ENCODE measurements at regions not wholly inside any gene's neighbourhood (a gene's known extent, or its start where the extent isn't known, plus 50 kb on each side); places are given as distances from the start of the nearest gene placed in this dataset.

DNA sequence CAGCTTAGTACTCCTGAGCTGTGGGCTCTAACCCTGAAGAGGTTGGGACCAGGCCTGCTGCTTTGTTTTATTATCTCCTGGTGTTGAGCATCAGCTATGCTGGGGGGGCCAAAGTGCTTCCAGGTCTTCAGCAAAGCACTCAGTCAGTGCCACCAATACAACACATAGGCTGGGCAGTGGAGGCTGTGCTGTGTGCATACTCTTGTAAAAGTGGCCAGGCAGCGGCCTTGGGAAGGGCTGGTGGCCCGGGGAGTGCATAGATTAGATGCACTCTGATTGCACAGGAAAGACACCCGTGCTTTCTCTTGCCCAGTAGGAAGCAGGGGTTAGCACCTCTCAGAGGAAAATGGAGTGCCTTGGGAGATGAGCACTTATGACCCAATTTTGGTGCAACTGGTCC lies 534.0 kb downstream of the ARAP2 start:
- FAIRE-seq = no peak

DNA sequence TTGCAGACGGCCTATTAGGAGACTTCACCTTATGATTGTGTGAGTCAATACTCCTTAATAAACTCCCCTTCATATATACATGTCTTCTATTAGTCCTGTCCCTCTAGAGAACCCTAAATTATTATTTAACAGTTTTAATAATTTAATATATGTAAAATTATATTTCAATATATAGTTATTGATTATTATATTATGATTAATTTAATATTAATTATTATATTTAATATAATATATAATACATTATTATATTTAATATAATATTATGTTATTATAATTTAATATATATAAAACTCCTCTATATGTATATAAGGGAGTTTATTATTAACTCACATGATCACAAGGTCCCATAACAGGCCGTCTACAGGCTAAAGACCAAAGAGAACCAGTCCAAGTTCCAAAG lies 533.2 kb downstream of the ARAP2 start:
- FAIRE-seq = peak; percentile 39

DNA sequence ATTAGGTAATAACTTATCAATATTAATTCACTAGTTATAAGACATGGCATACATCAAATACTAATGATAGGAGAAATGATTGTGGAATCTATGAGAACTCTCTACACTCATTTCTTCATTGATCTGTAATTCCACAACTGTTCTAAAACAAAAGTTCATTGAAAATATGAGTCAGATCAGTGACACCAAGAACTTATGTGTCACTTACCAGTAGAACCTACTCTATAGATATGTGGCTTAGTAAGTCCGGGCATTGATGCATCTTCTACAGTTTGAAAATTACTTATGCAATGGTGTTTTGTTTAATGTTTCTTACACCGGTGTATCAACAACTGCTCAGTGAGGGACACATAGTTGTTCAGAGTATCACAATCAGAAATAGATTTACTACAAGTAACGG lies 520.3 kb downstream of the ARAP2 start:
- no peak for FAIRE-seq

DNA sequence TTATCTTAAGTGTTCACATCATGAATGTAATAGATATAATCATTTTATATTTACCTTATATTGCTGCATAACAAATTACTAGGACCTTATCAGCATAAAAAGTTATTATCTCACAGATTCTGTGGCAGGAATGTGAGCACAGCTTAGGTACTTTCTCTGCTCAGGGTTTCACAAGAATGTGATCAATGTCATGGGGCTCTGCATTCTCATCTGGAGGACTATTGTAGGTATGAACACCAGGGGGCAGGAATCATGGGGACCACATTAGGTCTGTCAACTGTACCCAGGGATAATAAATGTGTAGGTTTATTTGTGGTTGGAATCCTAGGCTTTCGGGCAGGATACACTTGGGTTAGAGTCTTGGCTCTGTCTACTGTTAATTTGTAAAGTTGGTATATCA lies 519.2 kb downstream of the ARAP2 start:
- FAIRE-seq = no peak

DNA sequence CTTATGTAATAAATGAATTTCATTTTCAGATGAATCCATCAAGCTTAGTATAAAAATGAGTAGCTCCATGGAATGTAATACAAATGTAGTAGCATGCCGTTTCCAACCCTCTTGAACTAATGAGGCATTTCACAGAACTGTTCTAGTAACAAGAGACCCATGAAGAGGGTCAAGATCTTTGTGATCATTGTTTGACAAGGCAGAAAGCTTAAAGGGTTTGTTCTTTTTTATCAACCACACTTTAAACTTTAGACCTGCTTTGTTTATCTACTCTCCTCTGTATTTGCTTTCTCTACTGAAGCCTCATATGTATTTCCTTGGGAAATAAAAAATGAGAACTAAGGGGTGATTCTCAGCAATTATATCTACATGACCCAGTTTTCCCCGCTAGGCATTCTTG lies 513.9 kb downstream of the ARAP2 start:
- no peak for FAIRE-seq

DNA sequence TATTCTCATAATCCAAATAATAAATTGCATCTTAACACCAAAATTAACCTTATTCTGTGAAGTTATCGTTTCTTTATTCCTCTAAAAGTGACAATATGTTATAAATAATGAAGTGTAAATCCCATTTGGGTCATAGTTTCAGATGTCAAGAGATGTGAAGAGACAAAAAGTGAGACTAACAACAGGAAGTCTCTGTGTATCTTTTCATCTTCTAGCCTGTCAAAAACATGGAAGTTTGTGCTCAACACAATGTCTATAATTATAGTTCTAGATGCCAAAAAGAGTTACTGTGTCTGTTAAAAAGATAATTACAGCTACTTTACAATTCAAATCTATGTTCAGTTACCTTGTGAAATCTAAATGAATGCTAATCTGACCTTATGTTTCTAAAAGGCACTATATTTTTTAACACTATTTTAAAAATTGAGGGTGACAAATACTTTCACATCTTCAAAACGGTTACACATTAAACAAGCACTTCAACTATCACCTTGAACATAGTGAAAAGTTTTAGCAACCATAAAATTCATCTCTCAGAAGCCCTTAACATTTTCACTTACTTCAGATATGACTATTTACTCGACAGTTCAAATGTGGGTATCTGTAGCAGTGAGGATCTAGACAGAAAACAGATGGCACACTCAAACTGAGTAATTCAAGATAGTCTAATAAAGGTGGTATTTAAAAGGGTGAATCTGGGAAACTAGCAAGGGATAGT lies 509.8 kb downstream of the ARAP2 start:
- FAIRE-seq = no peak

DNA sequence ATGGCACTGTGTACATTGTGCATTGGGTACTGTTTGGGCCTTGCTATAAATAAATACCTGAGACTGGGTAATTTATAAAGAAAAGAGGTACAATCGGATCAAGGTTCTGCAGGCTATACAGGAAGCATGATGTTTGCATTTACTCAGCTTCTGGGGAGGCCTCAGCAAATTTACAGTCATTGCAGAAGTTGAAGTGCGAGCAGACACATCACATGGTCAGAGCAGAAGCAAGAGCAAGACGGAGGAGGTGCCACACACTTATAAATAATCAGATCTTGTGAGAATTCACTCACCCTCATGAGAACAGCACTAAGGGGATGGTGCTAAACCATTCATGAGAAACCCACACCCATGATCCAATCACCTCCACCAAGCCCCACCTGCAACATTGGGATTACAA lies 505.0 kb downstream of the ARAP2 start:
- FAIRE-seq = no peak

DNA sequence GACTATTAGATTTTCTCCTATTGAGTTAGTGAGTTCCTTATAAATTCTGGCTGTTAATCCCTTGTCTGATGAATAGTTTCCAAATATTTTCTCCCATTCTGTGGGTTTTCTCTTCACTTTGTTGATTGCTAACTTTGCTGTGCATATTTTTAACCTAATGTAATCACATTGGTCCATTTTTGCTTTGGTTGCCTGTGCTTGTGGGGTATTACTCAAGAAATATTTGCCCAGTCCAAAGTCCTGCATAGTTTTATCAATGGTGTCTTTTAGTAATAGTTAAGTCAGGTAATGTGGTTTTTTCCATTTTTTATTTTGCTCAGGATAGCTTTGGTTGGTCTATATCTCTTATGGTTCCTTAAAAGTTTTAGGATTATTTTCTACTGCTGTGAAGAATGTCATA lies 490.3 kb downstream of the ARAP2 start:
- FAIRE-seq = no peak

DNA sequence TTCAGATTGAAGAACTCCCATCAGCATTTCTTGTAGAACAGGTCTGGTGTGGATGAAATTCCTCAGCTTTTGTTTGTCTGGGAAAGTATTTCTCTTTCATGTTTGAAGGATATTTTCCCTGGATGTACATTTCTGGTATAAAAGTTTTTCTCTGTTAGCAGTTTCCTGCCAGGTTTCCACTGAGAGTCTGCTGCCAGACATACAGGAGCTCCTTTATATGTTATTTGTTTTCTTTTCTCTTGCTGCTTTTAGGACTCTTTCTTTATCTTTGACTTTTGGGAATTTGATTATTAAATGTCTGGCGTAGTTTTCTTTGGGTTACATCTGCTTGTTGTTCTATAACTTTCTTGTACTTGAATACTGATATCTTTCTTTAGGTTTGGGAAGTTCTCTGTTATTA lies 486.5 kb downstream of the ARAP2 start:
- FAIRE-seq = no peak

DNA sequence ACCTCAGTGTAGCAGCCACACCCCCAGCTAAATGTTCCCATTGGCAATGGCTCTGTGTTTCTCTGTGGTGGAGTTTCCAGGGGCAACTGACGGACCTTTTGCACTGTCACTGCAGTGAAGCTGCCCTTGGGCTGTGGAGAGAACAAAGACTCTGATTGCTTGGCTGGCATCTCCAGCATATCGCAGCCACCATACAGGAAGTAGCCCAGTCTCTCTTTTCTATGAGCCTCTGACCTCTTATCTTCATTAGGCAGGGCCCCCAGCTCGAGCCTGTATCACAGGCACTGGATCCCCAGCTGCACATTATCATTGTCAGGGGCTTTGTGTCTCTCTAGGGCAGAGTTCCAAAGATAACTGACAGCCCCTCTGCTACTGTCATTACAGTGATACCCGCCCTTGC lies 483.5 kb downstream of the ARAP2 start:
- no peak for FAIRE-seq

DNA sequence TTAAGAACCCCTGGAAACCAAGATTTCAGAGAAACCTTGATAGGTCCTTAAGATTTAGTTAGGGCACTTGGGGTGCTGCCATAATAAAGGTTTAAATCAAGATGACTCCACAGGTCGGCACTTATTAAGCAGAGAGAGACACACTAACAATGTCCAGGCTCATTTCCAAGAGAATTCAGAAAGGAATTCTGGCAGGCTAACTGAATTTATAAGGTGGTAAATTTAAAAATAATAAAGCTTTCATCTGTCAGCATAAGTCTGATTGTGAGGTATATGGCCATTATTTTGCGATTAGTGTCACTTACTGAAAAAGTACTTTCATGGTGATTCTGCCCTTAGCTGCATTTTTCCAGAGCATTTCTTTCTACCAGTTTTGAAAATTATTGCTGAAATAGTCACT lies 472.7 kb downstream of the ARAP2 start:
- FAIRE-seq = no peak

DNA sequence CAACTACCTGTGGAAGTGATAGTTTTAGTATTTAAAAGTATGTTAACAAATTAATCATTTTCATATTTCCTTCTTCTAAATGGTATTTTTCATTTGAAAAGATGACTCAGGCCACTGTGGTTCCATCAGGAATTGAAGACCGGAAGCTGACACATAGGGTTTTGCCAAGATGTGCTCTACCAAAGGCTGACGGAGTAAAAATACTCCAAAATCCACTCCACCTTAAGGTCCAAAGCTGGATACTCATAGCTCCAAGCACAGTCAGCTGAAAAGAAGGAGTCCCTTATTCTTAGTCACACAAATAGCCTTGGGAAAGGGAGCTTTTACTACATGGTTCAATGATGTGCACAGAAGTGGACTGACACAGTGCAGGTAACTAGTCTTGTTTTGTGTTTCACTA lies 472.0 kb downstream of the ARAP2 start:
- FAIRE-seq = no peak

DNA sequence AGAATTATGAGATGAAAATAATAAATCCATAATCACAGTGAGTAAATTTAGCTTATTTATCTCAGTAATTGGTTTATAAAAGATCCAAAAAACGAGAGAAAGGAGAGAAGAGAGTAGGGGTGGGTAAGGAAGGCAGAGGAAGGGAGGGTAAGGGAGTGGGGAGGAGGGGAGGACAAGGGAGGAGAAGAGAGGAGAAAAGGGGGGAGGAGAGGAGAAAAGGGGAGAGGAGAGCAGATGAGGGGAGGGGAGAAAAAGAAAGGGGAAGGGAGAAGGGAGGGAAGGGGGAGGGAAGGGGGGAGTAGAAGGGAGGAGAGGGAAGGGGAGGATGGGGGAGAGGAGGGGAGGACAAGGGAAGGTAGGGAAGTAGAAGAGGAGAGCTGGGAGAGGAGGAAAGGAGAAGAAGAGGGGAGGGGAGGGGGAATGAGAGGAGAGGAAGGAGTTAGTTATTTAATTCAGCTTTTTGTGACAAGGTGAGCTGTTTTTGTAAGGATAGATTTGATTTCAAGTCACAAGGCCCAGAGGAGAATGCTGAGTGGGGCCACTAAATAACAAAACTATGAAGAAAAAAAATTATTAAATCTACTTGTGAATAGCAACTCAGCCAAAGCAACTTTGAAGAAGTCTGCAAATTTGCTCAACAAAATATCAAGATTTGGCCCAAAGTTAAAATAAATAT lies 454.3 kb downstream of the ARAP2 start:
- FAIRE-seq = no peak

DNA sequence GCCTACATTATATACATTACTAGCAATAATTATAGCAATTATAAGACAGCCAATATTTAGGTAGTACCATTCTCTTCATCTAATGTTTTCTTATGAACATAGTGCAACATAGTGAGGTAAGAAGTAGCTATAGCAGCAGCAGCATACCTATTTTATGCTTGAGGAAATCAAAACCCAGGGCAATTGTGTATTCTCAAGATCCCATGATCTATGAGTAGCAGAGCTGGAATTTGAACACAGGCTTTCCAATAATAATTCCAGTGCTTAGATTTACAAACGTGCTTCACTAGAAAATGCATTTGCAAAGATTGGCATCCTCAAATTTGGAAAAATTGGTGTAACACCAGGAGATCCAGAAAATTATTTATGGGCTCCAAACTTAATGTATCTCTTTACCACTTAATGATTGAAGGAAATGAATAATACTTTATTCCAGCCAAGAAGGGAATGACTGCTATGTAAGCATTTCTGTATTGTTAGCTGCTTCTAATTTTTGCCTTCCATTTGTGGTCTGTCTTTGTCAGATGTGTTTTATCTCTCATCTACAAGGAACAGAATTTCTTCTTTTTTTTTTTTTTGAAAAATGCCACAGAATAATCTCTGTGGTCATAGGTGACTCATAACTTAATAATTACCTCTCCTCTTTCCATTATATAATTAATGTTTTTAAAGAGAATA lies 451.1 kb downstream of the ARAP2 start:
- FAIRE-seq = no peak

DNA sequence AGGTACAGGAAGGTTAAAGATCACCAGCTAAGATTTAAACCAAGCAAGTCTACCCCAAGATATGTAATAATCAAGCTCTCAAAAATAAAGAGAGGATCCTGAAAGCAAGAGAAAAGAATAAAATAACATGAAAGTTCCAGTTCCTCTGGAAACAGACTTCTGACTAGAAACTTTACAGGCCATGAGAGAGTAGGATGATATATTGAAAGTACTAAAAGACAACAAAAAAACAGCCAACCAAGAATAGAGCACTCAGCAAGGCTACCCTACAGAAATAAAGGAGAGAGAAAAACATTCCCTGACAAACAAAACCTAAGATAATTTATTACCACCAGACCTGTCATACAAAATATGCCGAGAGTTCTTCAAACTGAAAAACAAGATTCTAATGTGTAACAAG lies 450.5 kb downstream of the ARAP2 start:
- no peak for FAIRE-seq

DNA sequence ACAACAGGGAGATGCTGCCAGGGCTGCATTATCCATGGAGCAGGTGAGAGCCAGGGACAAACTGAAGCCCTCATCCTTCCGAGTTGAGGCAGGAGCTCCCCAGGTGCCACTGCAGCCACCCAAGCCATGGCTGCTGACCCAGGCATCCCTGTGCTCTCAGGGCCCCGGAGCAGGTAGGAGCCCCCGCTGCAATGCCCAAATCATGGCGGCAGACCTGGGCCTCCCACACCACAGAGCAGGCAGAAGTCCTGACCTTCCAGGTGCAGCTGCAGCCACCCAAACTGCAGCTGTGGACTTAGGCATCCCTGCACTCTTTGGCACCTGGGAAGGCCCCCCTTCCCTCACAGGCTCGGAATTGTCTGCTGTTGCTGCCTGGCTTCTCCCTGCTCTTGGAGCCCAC lies 443.6 kb downstream of the ARAP2 start:
- no peak for FAIRE-seq

DNA sequence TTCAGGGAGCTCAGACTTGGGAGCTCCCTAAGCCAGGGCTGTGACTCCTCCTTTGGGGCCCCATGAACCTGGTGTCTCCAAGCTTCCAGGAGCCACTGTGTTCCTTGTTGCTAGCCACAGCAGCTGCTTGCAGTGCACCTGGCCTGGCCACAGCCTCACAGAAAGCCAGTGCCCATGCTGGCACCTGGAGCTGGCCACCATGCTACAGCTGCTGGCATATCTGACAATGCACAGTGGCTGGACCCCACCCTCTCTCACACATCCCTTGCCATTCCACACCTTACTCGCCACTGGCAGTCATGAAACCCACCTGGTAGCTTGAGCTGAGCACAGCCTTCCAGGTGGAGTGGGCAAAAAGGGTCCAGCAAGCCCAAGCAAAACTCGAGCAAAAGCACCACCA lies 441.7 kb downstream of the ARAP2 start:
- no peak for FAIRE-seq

DNA sequence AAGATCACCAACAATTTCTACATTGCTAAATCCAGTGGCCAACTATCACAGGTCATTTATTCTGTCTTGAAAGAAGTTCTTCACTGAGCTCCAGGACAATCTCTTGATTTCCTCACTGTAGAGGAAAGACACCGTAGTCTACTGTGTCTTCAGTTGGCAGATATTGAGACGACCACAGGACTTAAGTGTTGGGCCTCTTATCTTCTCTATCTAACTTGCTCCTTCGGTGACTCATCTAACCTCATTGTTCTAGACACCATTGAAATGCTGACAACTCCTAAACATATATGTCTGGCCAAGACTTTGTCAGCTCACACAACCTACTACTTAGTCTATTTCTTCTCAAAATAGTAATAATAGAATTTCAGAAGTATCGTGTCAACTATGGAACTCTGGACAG lies 425.8 kb downstream of the ARAP2 start:
- no peak for FAIRE-seq

DNA sequence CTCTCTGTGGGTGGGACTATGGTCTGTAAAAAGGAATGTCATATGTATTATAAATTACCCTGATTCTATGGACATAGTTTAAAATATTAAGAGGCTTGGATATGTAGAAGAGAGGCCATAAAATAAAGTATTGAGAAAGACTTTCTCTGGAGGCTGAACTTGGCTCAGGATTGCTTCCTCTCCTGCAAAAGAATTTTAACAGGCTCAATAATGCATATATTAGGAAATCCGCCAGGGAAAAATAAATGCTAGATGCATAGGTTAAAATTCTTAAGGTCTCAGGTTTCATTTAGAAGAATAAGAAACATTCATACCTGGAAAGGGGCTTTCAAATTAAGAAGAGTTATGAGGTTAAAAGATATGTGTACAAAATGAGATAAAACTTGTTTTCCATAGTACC lies 424.3 kb downstream of the ARAP2 start:
- FAIRE-seq = no peak

DNA sequence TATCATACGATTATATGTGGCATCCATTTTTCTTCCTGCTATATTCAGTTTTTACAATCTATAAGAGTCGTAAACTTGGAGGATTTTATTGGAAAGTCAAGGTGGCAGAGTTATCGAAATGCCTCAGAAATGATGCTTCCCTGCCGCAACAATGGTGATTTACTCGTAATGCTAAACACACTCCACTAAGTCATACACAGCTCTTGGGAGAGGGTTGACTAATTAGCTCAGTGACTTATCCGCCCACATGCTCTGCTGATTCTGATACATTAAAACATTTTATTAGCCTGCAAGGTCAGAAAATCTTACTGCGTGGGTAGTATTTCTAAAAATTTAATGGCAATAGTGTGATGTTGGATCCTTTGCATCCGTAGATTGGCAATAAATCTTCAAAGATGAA lies 420.1 kb downstream of the ARAP2 start:
- no peak for FAIRE-seq

DNA sequence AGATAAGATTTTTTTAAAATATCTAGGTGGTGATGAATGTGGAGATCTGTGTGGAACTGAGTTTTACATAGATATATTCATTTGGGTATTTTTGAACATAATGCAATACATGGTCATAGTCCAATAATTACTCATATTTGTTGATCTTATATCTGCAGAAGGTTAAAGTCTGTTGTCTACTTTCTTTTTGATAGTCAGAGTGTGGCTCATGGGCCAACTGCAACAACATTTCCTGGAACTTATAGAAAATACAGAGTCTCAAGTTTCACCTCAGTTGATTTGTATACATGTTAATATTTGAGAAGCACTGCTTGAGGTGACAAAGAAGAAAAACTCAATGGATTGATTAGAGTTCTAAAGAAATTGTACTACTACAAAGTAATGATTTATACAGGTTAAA lies 408.4 kb downstream of the ARAP2 start:
- FAIRE-seq = no peak

DNA sequence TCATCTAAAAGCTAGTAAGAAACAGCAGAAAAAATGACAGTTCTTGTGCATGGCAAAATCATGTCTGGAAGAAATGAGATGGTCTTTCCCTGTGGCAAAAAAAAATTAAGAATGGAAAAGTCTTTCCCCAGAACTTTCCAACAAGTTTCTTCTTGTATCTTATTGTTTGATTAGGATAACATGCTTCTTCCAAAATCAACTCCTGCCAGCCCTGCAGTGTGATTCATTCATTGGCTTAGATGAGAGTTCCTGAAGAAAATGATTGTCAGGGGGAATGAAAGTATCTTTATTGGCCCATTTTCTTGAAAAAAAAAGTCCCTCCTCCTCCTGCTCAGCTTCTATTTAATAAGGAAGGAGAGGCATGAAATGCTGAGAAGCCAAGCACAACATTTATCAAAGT lies 407.7 kb downstream of the ARAP2 start:
- no peak for FAIRE-seq

DNA sequence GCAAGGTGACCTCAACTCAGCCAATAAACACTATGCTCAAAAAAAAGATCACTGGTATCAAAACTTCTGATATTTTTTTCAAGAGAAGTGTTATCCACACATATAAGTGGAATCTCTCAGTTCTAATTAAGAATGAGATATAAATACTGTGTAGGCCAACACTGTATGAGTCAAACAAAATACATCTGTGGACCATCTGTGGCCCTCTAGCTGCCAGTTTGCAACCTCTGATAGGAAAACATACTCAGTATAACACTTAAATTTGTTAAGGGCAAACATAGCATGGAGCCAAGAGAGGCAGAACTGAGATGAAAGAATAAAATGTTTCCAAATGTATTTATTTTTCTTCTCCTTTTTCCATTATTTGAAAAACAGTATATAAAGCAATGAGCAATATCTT lies 377.3 kb downstream of the ARAP2 start:
- no peak for FAIRE-seq

DNA sequence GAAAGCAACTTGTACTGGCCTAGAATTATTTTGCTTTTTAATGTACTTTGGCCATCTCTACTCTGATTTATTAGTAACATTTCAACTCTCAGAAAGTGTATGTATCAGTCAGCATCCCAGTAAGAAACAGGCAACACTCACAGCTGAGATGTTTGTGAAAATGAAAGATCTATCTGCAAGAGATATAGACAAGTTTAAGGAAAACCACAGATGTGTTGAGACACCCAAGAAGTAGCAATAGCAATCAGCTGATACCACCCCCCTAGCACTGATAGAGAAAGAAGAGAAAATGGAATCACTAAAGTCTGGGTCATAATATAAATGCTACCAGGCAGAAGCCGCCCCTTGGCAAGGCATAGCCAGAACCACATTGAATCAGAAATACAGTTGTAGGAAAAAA lies 372.0 kb downstream of the ARAP2 start:
- FAIRE-seq = no peak

Measured in endometrium (tissue), 2 donors.